ENCODE measurements at regions not wholly inside any gene's neighbourhood (a gene's known extent, or its start where the extent isn't known, plus 50 kb on each side); places are given as distances from the start of the nearest gene placed in this dataset.

GRCh38 chr10:28975891-28976531 is 298.7 kb downstream of the BAMBI start:
- Histone ChIP-seq H3K4me3 (no peak overlapping the region), H3K27me3 (no peaks in the 10 kb centered on the region), H3K4me1 (no peaks in the 10 kb centered on the region), H3K36me3 (no peaks in the 10 kb centered on the region), H3K9me3 (no peaks in the 10 kb centered on the region), H3K27ac (no peak overlapping the region)
- no peak for TF ChIP-seq CTCF (IDR thresholded peaks at IDR 0.05)
- intact Hi-C loops (cut with DNase I; ENCODE audit: low total_unique reads) = no loop called here
- DNase-seq = no peak

DNA sequence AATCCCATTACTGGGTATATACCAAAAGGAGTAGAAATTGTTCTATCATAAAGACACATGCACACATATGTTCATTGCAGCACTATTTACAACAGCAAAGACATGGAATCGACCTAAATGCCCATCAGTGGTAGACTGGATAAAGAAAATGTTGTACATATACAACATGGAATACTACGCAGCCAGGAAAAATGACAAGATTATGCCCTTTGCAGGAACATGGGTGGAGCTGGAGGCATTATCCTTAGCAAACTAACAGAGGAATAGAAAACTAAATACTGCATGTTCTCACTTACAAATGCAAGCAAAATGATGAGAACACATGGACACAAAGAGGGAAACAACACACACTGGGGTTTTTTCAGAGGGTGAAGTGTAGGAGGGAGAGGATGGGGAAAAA is 300.2 kb downstream of the BAMBI start:
- DNase-seq = no peak
- H3K4me1 ChIP-seq = no peaks in the 10 kb centered on the region

GRCh38 chr10:28980264-28980663 is 302.9 kb downstream of the BAMBI start:
- DNase-seq = no peak
- Histone ChIP-seq H3K27ac (no peak overlapping the region), H3K4me3 (no peak overlapping the region), H3K4me1 (peaks cover 0 to 20% (median 11%) of the 10 kb centered on the region in 4 donors), H3K9me3 (no peaks in the 10 kb centered on the region), H3K36me3 (no peaks in the 10 kb centered on the region), H3K27me3 (no peaks in the 10 kb centered on the region)
- TF ChIP-seq CTCF (IDR thresholded peaks at IDR 0.05) = no peak
- intact Hi-C loops (cut with DNase I; ENCODE audit: low total_unique reads) = no loop called here

More for the DNA sequence above, 300.2 kb downstream of the BAMBI start:
- H3K27ac ChIP-seq = no peak overlapping the region
- no peak overlapping the region for H3K4me3 ChIP-seq
- intact Hi-C loops (cut with DNase I; ENCODE audit: low total_unique reads) = no loop called here
- no peaks in the 10 kb centered on the region for H3K9me3 ChIP-seq
- TF ChIP-seq CTCF (IDR thresholded peaks at IDR 0.05) = no peak
- H3K27me3 ChIP-seq = no peaks in the 10 kb centered on the region
- H3K36me3 ChIP-seq = no peaks in the 10 kb centered on the region

DNA sequence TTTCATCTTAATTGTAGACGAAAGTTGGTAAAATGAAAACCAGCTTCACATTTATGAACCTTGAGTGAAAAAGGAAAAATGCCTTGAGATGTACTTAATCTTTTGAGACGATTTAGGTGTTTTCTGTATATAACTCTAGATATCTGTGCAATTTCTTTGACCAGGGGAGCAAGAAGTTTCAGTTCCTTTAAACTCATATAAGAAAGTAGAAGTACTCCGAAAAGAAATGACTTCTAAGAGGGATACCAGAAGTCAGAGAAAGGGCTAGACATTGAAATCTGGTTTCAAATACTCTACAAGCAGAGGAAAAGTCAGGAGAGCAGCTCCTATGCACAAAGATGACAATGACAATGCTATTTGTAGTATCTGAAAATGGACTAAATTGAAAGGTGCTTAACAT is 303.7 kb downstream of the BAMBI start:
- intact Hi-C loops (cut with DNase I; ENCODE audit: low total_unique reads) = no loop called here
- Histone ChIP-seq H3K36me3 (no peaks in the 10 kb centered on the region), H3K27ac (no peak overlapping the region), H3K4me1 (peaks cover 0 to 20% (median 11%) of the 10 kb centered on the region in 4 donors), H3K9me3 (no peaks in the 10 kb centered on the region), H3K4me3 (no peak overlapping the region), H3K27me3 (no peaks in the 10 kb centered on the region)
- TF ChIP-seq CTCF (IDR thresholded peaks at IDR 0.05) = no peak
- no peak for DNase-seq

DNA sequence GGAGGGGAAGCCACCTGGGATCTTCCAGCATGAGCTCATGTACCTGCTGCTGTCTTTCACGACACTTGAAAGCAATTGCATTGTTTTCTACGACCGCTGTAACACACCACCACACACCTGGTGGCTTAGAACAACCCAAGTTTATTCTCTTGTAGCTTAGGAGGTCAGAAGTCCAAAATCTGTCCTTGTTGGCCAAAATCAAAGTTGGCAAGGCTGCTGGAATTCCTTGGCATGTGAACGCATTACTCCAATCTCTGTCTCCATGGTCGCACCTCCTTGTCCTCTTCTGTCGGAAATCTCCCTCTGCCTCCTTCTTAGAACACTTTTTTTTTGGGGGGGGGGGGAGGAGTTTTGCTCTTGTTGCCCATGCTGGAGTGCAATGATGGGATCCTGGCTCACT is 305.7 kb downstream of the BAMBI start:
- no peaks in the 10 kb centered on the region for H3K27me3 ChIP-seq
- H3K4me1 ChIP-seq = peaks cover 0 to 20% (median 11%) of the 10 kb centered on the region in 4 donors
- no peak for TF ChIP-seq CTCF (IDR thresholded peaks at IDR 0.05)
- no peaks in the 10 kb centered on the region for H3K9me3 ChIP-seq
- DNase-seq = no peak
- H3K36me3 ChIP-seq = no peaks in the 10 kb centered on the region
- intact Hi-C loops (cut with DNase I; ENCODE audit: low total_unique reads) = no loop called here
- no peak overlapping the region for H3K4me3 ChIP-seq
- no peak overlapping the region for H3K27ac ChIP-seq

- Histone ChIP-seq H3K4me3 (no peak overlapping the region), H3K27me3 (no peaks in the 10 kb centered on the region), H3K4me1 (peaks cover 0 to 20% (median 11%) of the 10 kb centered on the region in 4 donors), H3K36me3 (no peaks in the 10 kb centered on the region), H3K9me3 (no peaks in the 10 kb centered on the region), H3K27ac (no peak overlapping the region)
- intact Hi-C loops (cut with DNase I; ENCODE audit: low total_unique reads) = no loop called here
- DNase-seq = no peak
- no peak for TF ChIP-seq CTCF (IDR thresholded peaks at IDR 0.05)
Measured at GRCh38 chr10:28983799-28984198, 305.1 kb upstream of the LYZL1 start.
